ENCODE measurements at regions not wholly inside any gene's neighbourhood (a gene's known extent, or its start where the extent isn't known, plus 50 kb on each side); places are given as distances from the start of the nearest gene placed in this dataset.

- no peak for DNase-seq
These were observed 52.5 kb upstream of the PLEKHG7 start for GRCh38 chr12:92650228-92650822.

GRCh38 chr12:92649511-92650227, 53.1 kb upstream of the PLEKHG7 start:
- DNase-seq: peak; percentile 23

DNA sequence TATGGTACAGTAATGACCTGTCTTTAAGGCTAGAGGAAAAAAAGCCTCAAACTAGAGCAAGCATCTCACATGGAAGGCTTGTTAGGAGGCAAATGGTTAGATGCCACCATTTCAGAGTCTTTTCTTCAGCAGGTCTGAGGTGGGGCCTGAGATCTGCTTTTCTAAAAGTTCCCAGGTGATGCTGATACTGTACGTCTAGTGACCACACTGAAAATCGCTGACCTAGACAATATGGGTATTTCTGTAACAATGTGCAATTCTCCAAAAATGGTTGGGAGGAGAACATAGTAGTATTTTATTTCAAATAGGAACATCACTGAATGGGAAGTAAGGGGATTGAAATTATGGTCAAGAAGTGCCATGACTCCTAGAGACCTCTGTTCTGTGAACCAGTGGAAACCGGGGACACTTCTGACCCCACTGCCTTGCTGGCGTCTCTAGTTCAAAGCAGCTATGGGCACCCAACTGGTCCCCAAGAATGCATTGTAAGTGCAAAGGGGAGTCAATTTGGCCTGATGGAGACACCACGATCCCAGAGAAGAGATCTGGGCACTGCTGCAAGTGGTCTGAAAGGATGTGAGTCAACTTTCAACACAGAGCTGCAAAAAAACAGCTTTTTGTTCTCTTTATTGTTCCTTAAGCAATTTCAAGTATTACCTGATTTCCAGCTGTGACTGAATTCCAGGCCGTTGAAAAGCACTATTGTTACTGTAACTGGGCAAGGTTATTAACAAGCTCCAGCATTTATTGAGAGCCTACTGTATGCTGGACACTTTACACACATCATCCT, 54.4 kb upstream of the PLEKHG7 start:
- no peak for DNase-seq

- DNase-seq: no peak
These were observed 61.5 kb upstream of the PLEKHG7 start for GRCh38 chr12:92641291-92641690.

GRCh38 chr12:92640691-92641090, 62.1 kb upstream of the PLEKHG7 start:
- no peak for DNase-seq

- no peak for DNase-seq
These were observed 63.8 kb upstream of the PLEKHG7 start for GRCh38 chr12:92639017-92639416.

DNA sequence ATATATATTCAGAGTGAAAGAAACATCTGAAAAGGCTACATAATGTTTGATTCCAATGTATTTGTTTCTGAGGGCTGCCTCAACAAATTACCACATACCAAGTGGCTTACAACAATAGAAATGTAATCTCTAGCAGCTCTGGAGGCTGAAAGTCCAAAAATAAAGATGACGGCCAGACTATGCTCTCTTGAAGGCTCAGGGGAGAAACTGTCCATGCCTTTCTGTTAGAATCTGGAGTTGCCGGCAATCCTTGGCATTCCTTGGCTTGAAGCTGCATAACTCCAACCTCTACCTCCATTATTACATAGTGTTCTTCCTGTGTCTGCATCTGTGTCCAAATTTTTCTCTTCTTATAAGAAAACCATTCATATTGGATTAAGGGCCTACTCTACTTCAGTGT, 68.1 kb upstream of the PLEKHG7 start:
- DNase-seq: no peak

- no peak for DNase-seq
These were observed 68.6 kb upstream of the PLEKHG7 start for GRCh38 chr12:92634202-92634601.

DNA sequence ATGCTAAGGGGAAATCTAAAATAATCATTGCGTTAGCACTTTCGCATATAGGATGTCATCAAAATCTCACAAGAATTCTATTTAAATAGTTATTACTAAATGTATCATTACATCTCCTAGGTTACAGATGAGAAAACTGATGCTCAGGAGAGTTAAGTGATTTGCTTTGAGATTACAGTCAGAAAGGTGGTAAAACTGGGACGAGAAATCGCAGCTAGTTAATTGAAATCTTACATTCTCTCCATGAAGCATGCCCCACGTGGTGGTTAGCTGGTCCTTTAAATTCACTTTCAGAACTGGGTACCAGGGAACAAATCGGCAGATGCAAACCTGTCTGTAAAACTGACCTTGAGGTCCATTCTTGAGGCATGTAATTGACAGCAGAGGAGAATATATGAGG, 71.8 kb upstream of the PLEKHG7 start:
- no peak for DNase-seq

- DNase-seq: no peak
These were observed 73.3 kb upstream of the PLEKHG7 start for GRCh38 chr12:92629349-92630065.

- DNase-seq: no peak
These were observed 74.3 kb upstream of the PLEKHG7 start for GRCh38 chr12:92628476-92628875.

DNA sequence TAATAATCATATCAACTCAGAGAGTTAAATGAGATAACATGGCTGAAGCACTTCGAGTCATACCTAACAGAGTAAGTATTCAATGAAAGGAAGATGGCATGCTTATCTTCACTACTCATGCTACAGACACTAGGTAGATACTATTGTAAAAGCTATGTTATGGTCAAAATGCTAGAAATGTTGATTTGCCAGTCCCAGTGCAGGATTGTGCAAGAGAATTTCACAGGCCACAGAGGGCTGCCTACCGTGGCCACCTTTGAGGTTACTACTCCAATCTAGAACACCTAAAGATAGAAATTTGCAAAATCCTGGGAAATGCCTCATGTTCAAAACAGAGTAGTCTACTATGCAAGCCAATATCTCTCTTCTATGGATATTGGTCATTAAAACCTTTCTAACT, 75.3 kb upstream of the PLEKHG7 start:
- DNase-seq: no peak

GRCh38 chr12:92625639-92626310, 77.0 kb upstream of the PLEKHG7 start:
- DNase-seq: no peak

- no peak for DNase-seq
These were observed 78.6 kb upstream of the PLEKHG7 start for GRCh38 chr12:92624236-92624635.

GRCh38 chr12:92623386-92623785, 79.4 kb upstream of the PLEKHG7 start:
- DNase-seq: no peak

- no peak for DNase-seq
These were observed 81.0 kb upstream of the PLEKHG7 start for GRCh38 chr12:92621833-92622232.

DNA sequence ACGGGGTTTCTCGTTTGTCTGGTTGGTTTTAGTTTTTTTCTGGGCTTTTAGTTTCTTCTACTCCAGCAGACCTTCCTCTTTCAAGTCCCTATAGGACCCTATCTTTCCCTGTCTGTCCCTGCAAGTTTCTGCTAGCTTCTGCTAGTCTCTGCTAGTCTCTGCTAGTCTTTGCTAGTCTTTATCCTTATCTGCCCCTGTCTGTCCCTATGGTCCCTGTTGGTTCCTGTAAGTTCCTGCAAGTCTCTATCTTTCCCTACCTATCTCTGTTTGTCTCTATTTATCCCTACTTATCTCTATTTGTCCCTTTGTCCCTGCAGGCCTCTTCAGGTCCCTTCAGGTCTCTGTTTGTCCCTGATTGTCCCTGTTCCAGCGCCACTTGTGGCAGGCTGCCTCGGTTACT, 81.5 kb upstream of the PLEKHG7 start:
- DNase-seq: no peak

DNA sequence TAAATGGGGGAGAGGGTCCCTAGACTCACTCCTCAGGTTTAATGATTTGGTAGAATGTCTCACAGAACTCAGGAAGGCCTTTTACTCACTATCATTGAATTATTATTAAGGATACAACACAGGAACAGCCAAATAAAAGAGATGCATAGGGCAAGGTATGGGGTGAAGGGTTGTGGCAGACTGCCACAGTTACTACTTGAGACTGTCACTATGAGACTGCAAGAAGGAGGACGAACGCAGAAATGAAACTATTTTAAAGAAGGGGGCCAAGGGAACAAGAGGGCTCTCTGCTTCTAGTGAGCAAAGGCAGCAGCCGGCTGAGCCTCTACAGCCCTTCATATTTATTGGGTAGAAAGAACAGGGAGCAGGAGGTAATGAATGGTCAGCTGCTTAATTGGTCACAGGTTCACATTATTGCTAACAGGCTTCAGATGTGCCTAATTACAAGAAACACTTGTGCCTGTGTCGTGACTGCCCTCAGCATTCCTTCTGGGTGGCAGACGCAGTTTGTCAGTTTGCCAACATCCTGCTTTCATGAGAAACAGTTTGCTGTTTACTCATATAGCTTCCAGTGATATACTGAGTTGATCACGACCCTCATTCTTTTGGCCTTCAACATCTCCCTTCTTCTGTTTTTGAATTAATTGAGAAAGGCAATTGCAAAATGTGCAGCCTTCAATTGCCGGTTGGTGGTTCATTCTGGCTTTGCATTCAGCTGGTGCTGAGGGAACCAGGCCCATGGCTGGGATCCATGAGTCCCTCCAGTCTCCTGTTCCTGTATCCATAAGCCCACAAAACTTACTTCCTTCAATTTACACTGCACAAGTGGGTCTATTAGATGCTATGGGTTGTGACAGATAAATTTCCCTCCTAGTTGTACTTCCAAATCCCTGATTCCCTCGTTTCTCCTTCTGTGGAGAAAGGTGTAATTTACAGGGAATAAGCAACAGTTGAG, 82.8 kb upstream of the PLEKHG7 start:
- no peak for DNase-seq

DNA sequence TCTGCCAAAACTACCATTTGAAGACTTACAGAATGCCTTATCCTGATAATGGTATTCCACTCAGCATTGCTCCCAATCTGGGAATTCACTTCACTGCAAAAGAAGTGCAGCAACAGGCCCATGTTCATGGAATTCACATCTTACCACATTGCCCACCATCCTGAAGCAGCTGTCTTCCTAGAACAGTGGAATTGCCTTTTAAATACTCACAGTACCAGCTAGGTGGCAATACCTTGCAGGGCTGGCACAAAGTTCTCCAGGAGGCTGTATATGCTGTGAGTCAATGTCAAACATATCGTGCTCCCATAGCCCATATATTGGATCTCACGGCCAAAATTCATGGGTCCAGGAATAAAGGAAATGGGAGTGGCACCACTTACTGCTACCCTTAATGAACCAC, 83.8 kb upstream of the PLEKHG7 start:
- DNase-seq: no peak

GRCh38 chr12:92615703-92616102, 87.1 kb upstream of the PLEKHG7 start:
- no peak for DNase-seq

DNA sequence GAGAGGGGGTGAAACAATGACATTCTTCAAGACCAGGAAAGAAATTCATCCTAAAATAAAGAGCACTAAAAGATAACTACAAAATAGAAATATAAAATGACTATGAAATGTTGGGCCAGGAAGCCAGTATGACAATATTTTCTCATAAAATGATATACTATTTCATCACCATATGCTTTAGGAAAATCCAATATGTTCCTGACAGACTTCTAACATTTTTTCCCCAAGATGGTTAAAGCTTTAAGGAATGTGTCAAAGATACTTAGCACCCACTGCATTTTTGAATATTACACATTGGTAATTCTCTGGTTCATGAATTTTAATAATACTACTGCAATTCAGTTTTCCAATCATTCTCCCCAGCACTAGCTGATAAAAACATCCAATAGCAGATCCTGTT, 87.7 kb upstream of the PLEKHG7 start:
- DNase-seq: no peak

DNA sequence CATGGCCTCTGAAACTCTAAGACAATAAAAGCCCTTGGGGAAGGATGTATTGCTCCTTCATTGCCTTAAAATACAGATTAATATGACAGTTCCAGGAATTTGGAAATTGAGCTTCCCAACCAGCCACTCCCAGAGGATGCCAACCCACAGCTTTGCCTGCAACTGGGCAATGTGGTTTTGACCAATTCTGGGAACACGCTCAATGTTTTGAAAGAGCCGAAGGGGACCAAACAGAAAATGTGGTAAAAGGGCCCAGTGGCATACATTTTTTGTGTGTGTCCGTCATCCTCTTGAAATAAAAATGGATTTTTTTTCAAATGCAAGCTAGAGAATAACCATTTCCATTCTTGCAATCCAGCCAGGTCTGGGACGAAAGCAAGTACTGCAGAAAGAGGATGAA, 88.3 kb upstream of the PLEKHG7 start:
- DNase-seq: no peak
